K562 (cell line): ENCODE measurements at regions not wholly inside any gene's neighbourhood (a gene's known extent, or its start where the extent isn't known, plus 50 kb on each side); places are given as distances from the start of the nearest gene placed in this dataset.

Source experiments
- AFF4 ChIP-seq: sonication (generic); formaldehyde crosslinking; IDR thresholded peaks from 2 replicates; pipeline ENCODE4 v1.8.0; 2023; ENCODE audit warnings: mild to moderate bottlenecking, missing genetic modification reagents
- MGA ChIP-seq: fragments of 450-650 bp; IDR thresholded peaks from 2 replicates; pipeline ENCODE4 v1.6.1; 2016; ENCODE audit warnings: mild to moderate bottlenecking, moderate library complexity
- PHB ChIP-seq: fragments of 250-450 bp; sonication (Bioruptor Pico); IDR thresholded peaks from 2 replicates; pipeline ENCODE4 v1.5.0; 2021
- ZNF76 ChIP-seq: fragments of 250-450 bp; sonication (Bioruptor Pico); IDR thresholded peaks from 2 replicates; pipeline ENCODE4 v1.4.0; 2020; ENCODE audit warnings: mild to moderate bottlenecking, moderate library complexity, borderline replicate concordance

- TF ChIP-seq MGA (no peak), ZNF76 (no peak), AFF4 (CRISPR knock-in tag) (no peak), PHB (CRISPR knock-in tag) (no peak)
These were observed 2018.4 kb downstream of the NCAM2 start (continued) for GRCh38 chr21:23016617-23017016.
